ENCODE measurements at regions not wholly inside any gene's neighbourhood (a gene's known extent, or its start where the extent isn't known, plus 50 kb on each side); places are given as distances from the start of the nearest gene placed in this dataset.

DNA sequence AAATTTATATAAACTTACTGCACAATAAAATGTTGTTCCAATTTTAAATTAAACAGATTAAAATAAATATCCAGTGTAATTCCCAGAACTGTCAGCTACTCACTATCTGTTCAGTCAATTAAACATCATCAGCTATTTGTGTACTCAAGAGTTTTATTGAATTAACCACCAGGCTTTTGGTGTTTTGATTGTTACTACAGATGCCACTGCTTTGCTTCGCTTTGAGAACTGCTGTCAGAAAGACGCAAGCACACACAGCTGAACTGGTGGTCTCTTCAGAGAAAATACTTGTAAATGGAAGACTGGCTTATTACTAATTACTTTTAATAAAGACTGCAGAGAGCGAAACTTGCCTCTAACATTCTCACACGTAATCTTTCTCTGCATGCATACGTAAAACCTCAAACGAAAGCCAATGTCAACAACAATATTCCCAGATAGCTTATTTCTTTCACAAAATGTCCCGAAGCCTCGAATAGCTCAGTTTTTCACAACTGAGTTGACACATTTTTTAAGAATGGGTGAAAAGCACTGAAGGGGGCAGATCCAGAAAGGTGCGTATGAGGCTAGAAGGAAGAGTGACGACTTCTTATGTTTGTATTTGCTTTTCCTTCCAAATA, 259.6 kb upstream of the RPS23 start:
- ChIA-PET RAD21 (ENCODE audit: unreplicated experiment) (no interaction called here), POLR2A (no interaction called here), CTCF (interaction anchor here (1.0 to 1.8 kb wide), 5 partner anchors 9 to 892 kb away, joined by 3 to 4 read pairs (median 3); no protein-coding TSS in a partner anchor), SMC1A (ENCODE audit: uncharacterized antibody, unreplicated experiment) (interaction anchor here (0.6 kb wide), 1 partner anchor 290 kb away, joined by 3 read pairs; no protein-coding TSS in a partner anchor)
- no peak overlapping the region for H3K4me3 ChIP-seq
- no peak overlapping the region for H3K27ac ChIP-seq (ENCODE audit: control insufficient read depth, insufficient read depth)
- no peaks in the 10 kb centered on the region for H3K36me3 ChIP-seq (ENCODE audit: control insufficient read depth in 2 of 2, insufficient read depth in 2 of 2, low read length in 1 of 2)
- no peaks in the 10 kb centered on the region for H3K9me3 ChIP-seq (replicated peaks; ENCODE audit: control insufficient read depth, insufficient read depth, low read length)
- H3K4me1 ChIP-seq (ENCODE audit: control insufficient read depth, insufficient read depth, low read length): no peaks in the 10 kb centered on the region
- intact Hi-C loops (cut with micrococcal nuclease; ENCODE audit: unreplicated experiment) (no loop called here), in situ Hi-C loops (cut with MboI) (no loop called here)
- H3K79me2 ChIP-seq (ENCODE audit: control insufficient read depth, insufficient read depth, low read length): no peaks in the 10 kb centered on the region
- H3K27me3 ChIP-seq (replicated peaks in 1 of 2; ENCODE audit: control insufficient read depth in 2 of 2, insufficient read depth in 2 of 2, low read length in 1 of 2): no peaks in the 10 kb centered on the region
- BruUV-seq (replicated peaks): no TSS peak
- no peak overlapping the region for H3K4me2 ChIP-seq (ENCODE audit: control insufficient read depth, insufficient read depth)
- no peak for FAIRE-seq
- no peak for ATAC-seq
- H3K9ac ChIP-seq (ENCODE audit: control insufficient read depth, insufficient read depth, low read length): no peak overlapping the region
- 58% methylated on average over 10 of the region's 10 CpGs for WGBS (ENCODE audit: insufficient coverage, insufficient replicate concordance, low lambda C conversion rate, missing lambda C conversion rate)
- H2AFZ ChIP-seq (ENCODE audit: control insufficient read depth, low read depth, low read length): no peak overlapping the region
- no peak for DNase-seq (ENCODE audit: low read depth, low spot score)
- no peaks in the 10 kb centered on the region for H4K20me1 ChIP-seq (ENCODE audit: control insufficient read depth, insufficient read depth)
- no peak for TF ChIP-seq TCF7 (IDR thresholded peaks at IDR 0.05; ENCODE audit: borderline replicate concordance)
- no peak for TF ChIP-seq SP1 (IDR thresholded peaks at IDR 0.05; ENCODE audit: low read depth, low read length)
- TF ChIP-seq EZH2 (IDR thresholded peaks at IDR 0.05; ENCODE audit: borderline replicate concordance, control insufficient read depth, low read depth, low read length): no peak
- no peak for TF ChIP-seq RBBP5 (conservative IDR thresholded peaks at IDR 0.05)
- TF ChIP-seq, protein P1, sequence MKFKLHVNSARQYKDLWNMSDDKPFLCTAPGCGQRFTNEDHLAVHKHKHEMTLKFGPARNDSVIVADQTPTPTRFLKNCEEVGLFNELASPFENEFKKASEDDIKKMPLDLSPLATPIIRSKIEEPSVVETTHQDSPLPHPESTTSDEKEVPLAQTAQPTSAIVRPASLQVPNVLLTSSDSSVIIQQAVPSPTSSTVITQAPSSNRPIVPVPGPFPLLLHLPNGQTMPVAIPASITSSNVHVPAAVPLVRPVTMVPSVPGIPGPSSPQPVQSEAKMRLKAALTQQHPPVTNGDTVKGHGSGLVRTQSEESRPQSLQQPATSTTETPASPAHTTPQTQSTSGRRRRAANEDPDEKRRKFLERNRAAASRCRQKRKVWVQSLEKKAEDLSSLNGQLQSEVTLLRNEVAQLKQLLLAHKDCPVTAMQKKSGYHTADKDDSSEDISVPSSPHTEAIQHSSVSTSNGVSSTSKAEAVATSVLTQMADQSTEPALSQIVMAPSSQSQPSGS (IDR thresholded peaks at IDR 0.05; ENCODE audit: low read length): no peak
- no peak for TF ChIP-seq POU2F2 (IDR thresholded peaks at IDR 0.05; ENCODE audit: borderline replicate concordance, low read depth, low read length)
- TF ChIP-seq TBL1XR1 (IDR thresholded peaks at IDR 0.05; ENCODE audit: low read depth, low read length): no peak
- TF ChIP-seq ZNF217 (IDR thresholded peaks at IDR 0.05): no peak
- TF ChIP-seq, protein P2, sequence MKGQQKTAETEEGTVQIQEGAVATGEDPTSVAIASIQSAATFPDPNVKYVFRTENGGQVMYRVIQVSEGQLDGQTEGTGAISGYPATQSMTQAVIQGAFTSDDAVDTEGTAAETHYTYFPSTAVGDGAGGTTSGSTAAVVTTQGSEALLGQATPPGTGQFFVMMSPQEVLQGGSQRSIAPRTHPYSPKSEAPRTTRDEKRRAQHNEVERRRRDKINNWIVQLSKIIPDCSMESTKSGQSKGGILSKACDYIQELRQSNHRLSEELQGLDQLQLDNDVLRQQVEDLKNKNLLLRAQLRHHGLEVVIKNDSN (IDR thresholded peaks at IDR 0.05; ENCODE audit: borderline replicate concordance, extremely low read length, insufficient read depth, low read depth, low read length): no peak
- no peak for TF ChIP-seq HDAC6 (IDR thresholded peaks at IDR 0.05; ENCODE audit: unreplicated experiment)
- TF ChIP-seq, protein P3, sequence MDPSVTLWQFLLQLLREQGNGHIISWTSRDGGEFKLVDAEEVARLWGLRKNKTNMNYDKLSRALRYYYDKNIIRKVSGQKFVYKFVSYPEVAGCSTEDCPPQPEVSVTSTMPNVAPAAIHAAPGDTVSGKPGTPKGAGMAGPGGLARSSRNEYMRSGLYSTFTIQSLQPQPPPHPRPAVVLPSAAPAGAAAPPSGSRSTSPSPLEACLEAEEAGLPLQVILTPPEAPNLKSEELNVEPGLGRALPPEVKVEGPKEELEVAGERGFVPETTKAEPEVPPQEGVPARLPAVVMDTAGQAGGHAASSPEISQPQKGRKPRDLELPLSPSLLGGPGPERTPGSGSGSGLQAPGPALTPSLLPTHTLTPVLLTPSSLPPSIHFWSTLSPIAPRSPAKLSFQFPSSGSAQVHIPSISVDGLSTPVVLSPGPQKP (IDR thresholded peaks at IDR 0.05; ENCODE audit: low read depth, low read length): no peak
- no peak for TF ChIP-seq ZZZ3 (IDR thresholded peaks at IDR 0.05; ENCODE audit: control insufficient read depth, insufficient read length, low read depth)
- TF ChIP-seq, protein P4, sequence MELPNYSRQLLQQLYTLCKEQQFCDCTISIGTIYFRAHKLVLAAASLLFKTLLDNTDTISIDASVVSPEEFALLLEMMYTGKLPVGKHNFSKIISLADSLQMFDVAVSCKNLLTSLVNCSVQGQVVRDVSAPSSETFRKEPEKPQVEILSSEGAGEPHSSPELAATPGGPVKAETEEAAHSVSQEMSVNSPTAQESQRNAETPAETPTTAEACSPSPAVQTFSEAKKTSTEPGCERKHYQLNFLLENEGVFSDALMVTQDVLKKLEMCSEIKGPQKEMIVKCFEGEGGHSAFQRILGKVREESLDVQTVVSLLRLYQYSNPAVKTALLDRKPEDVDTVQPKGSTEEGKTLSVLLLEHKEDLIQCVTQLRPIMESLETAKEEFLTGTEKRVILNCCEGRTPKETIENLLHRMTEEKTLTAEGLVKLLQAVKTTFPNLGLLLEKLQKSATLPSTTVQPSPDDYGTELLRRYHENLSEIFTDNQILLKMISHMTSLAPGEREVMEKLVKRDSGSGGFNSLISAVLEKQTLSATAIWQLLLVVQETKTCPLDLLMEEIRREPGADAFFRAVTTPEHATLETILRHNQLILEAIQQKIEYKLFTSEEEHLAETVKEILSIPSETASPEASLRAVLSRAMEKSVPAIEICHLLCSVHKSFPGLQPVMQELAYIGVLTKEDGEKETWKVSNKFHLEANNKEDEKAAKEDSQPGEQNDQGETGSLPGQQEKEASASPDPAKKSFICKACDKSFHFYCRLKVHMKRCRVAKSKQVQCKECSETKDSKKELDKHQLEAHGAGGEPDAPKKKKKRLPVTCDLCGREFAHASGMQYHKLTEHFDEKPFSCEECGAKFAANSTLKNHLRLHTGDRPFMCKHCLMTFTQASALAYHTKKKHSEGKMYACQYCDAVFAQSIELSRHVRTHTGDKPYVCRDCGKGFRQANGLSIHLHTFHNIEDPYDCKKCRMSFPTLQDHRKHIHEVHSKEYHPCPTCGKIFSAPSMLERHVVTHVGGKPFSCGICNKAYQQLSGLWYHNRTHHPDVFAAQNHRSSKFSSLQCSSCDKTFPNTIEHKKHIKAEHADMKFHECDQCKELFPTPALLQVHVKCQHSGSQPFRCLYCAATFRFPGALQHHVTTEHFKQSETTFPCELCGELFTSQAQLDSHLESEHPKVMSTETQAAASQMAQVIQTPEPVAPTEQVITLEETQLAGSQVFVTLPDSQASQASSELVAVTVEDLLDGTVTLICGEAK (IDR thresholded peaks at IDR 0.05; ENCODE audit: borderline replicate concordance): no peak
- TF ChIP-seq CBX3 (IDR thresholded peaks at IDR 0.05; ENCODE audit: borderline replicate concordance, low read depth): no peak
- no peak for TF ChIP-seq SUPT20H (IDR thresholded peaks at IDR 0.05; ENCODE audit: borderline replicate concordance, control insufficient read depth, low read depth, low read length)

Data from GM12878 (cell line).